ENCODE measurements at regions not wholly inside any gene's neighbourhood (a gene's known extent, or its start where the extent isn't known, plus 50 kb on each side); places are given as distances from the start of the nearest gene placed in this dataset.

- H3K4me1 ChIP-seq (ENCODE audit: control insufficient read depth in 1 of 2, insufficient read depth in 2 of 2, low read length in 2 of 2) = no peaks in the 10 kb centered on the region
Measured at GRCh38 chr2:221831051-221831450, 258.9 kb upstream of the EPHA4 start.

GRCh38 chr2:221822416-221822815, 250.3 kb upstream of the EPHA4 start:
- Histone ChIP-seq H3K79me2 (ENCODE audit: insufficient read depth, low read length) (no peaks in the 10 kb centered on the region), H3K27ac (ENCODE audit: low read depth in 1 of 2, low read length in 2 of 2) (no peak overlapping the region), H3K4me2 (replicated peaks; ENCODE audit: extremely low read depth, low read length, poor library complexity, severe bottlenecking) (no peak overlapping the region), H3K27me3 (ENCODE audit: control insufficient read depth in 2 of 2, insufficient read depth in 2 of 2, low read length in 2 of 2) (no peaks in the 10 kb centered on the region), H3K9me3 (replicated peaks in 1 of 2; ENCODE audit: control insufficient read depth in 1 of 2, insufficient read depth in 1 of 2, low read length in 2 of 2) (peaks cover 3 to 11% of the 10 kb centered on the region in 2 donors), H3K9ac (ENCODE audit: insufficient read depth, low read length, poor library complexity, severe bottlenecking) (no peak overlapping the region), H3K4me1 (ENCODE audit: control insufficient read depth in 1 of 2, insufficient read depth in 2 of 2, low read length in 2 of 2) (no peaks in the 10 kb centered on the region), H2AFZ (ENCODE audit: insufficient read depth, low read depth, low read length, poor library complexity, severe bottlenecking) (no peak overlapping the region), H3K36me3 (replicated peaks in 1 of 2; ENCODE audit: control insufficient read depth in 1 of 2, insufficient read depth in 2 of 2, low read length in 2 of 2) (no peaks in the 10 kb centered on the region), H4K20me1 (ENCODE audit: insufficient read depth, low read length) (no peaks in the 10 kb centered on the region), H3K4me3 (replicated peaks in 1 of 3; ENCODE audit: low read depth in 2 of 3, low read length in 3 of 3) (no peak overlapping the region)
- intact Hi-C loops (cut with micrococcal nuclease) = no loop called here
- H3K27me3 Mint-ChIP-seq (ENCODE audit: low read depth in 3 of 3) = no peaks in the 10 kb centered on the region
- H3K27ac Mint-ChIP-seq = no peak overlapping the region
- TF ChIP-seq CTCF (IDR thresholded peaks at IDR 0.05) = no peak
- no peak overlapping the region for H3K4me3 Mint-ChIP-seq
- no peaks in the 10 kb centered on the region for H3K4me1 Mint-ChIP-seq
- WGBS (ENCODE audit: insufficient coverage) = no CpG with 5 or more reads among the region's 2 CpGs
- H3K36me3 Mint-ChIP-seq = no peaks in the 10 kb centered on the region
- no peak for DNase-seq
- peaks cover 0 to 13% (median 1%) of the 10 kb centered on the region in 7 donors for H3K9me3 Mint-ChIP-seq

More at GRCh38 chr2:221831051-221831450, 258.9 kb upstream of the EPHA4 start:
- Mint-ChIP-seq H3K36me3 (no peaks in the 10 kb centered on the region), H3K27me3 (ENCODE audit: low read depth in 3 of 3) (no peaks in the 10 kb centered on the region), H3K9me3 (peaks cover 0 to 8% (median 2%) of the 10 kb centered on the region in 7 donors), H3K27ac (no peak overlapping the region), H3K4me3 (no peak overlapping the region), H3K4me1 (no peaks in the 10 kb centered on the region)
- 42% methylated on average over 1 of the region's 2 CpGs for whole genome bisulfite sequencing (ENCODE audit: insufficient coverage)
- H3K4me2 ChIP-seq (replicated peaks; ENCODE audit: extremely low read depth, low read length, poor library complexity, severe bottlenecking) = no peak overlapping the region
- H4K20me1 ChIP-seq (ENCODE audit: insufficient read depth, low read length) = no peaks in the 10 kb centered on the region
- no peak overlapping the region for H3K9ac ChIP-seq (ENCODE audit: insufficient read depth, low read length, poor library complexity, severe bottlenecking)
- no peak overlapping the region for H2AFZ ChIP-seq (ENCODE audit: insufficient read depth, low read depth, low read length, poor library complexity, severe bottlenecking)
- no peaks in the 10 kb centered on the region for H3K27me3 ChIP-seq (ENCODE audit: control insufficient read depth in 2 of 2, insufficient read depth in 2 of 2, low read length in 2 of 2)
- H3K79me2 ChIP-seq (ENCODE audit: insufficient read depth, low read length) = no peaks in the 10 kb centered on the region
- no peak overlapping the region for H3K27ac ChIP-seq (ENCODE audit: low read depth in 1 of 2, low read length in 2 of 2)
- no peak for DNase-seq
- H3K4me3 ChIP-seq (replicated peaks in 1 of 3; ENCODE audit: low read depth in 2 of 3, low read length in 3 of 3) = no peak overlapping the region
- no peak for TF ChIP-seq CTCF (IDR thresholded peaks at IDR 0.05)
- intact Hi-C loops (cut with micrococcal nuclease) = no loop called here
- peaks cover 0 to 18% of the 10 kb centered on the region in 2 donors for H3K9me3 ChIP-seq (replicated peaks in 1 of 2; ENCODE audit: control insufficient read depth in 1 of 2, insufficient read depth in 1 of 2, low read length in 2 of 2)
- no peaks in the 10 kb centered on the region for H3K36me3 ChIP-seq (replicated peaks in 1 of 2; ENCODE audit: control insufficient read depth in 1 of 2, insufficient read depth in 2 of 2, low read length in 2 of 2)

Measured in CD14-positive monocyte (primary cell).